ENCODE measurements at regions not wholly inside any gene's neighbourhood (a gene's known extent, or its start where the extent isn't known, plus 50 kb on each side); places are given as distances from the start of the nearest gene placed in this dataset.

DNA sequence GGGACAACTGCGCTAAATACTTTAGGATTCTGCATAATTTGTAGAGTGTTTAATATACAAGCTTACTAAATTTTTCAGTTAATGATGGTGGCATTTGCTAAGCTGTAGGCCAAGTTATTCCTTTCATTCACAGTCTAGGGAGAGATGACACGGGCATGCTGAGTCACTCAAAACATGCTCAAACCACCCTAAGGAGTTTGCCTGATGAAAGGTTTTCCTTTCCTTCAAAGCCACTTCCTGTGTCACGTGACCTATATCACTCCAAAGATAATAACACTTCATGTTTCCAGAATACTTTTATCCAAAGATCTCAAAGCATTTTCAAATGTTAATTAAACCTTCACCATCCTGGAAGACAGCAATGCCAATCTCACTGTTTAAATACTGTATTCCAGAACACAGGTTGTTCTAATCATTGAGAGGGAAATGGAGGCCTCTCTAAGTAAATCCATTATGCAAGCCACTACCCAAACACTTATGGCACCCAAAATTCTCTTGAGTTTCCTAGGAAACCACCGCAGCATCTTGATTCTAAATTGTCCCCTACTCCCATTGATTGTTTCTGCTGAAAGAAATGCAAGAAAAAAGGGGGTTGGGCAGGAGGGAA lies 207.0 kb upstream of the CDKN3 start (continued):
- no peak for TF ChIP-seq CHD7 (IDR thresholded peaks at IDR 0.05; ENCODE audit: insufficient replicate concordance, low read length)
